BE2C (cell line): ENCODE measurements at regions not wholly inside any gene's neighbourhood (a gene's known extent, or its start where the extent isn't known, plus 50 kb on each side); places are given as distances from the start of the nearest gene placed in this dataset.

Experiments
- DNase-seq: peaks from one replicate; pipeline ENCODE4 v3.0.0-alpha.2; 2020
- H3K27me3 ChIP-seq: fragments of 250-450 bp; sonication (Bioruptor Pico); 2 replicates; pipeline ENCODE4 v1.5.1; 2020; ENCODE audit warnings: mild to moderate bottlenecking
- H3K36me3 ChIP-seq: fragments of 250-450 bp; sonication (Bioruptor Pico); 2 replicates; pipeline ENCODE4 v1.5.1; 2020; ENCODE audit warnings: mild to moderate bottlenecking
- H3K4me1 ChIP-seq: fragments of 250-450 bp; sonication (Bioruptor Pico); 2 replicates; pipeline ENCODE4 v1.5.1; 2020
- H3K4me3 ChIP-seq: 2 replicates; pipeline ENCODE4 v1.5.1; 2011; ENCODE audit warnings: low read depth, low read length
- H3K9me3 ChIP-seq: fragments of 250-450 bp; sonication (Bioruptor Pico); 2 replicates; pipeline ENCODE4 v1.5.1; 2020
- TF ChIP-seq, protein P1 (sequence below): IDR thresholded peaks from 2 replicates; pipeline ENCODE4 v1.5.1; 2012; ENCODE audit warnings: mild to moderate bottlenecking, low read depth, low read length

DNA sequence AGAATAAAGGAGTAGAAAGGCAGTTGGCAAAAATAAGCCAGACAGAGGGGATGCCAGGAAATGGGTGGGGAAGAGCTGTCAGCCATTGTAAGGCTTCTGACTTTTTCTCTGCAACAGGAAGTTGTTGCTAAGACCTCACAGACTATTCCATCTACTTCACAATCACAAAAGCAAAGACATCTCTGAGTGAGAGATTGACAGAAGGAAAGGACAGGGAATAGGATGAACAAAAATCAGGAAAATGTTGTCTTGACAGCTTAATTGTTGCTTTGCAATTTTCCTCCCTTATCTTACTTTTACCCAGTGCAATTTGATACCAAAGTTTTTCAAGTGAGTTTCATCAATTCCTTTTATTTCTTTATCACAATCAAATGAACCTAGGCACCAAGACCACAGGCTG lies 291.2 kb downstream of the CBLN4 start:
- DNase-seq, result no peak
- Histone ChIP-seq H3K9me3 (no peaks in the 10 kb centered on the region), H3K36me3 (no peaks in the 10 kb centered on the region), H3K4me3 (no peak overlapping the region), H3K27me3 (no peaks in the 10 kb centered on the region), H3K4me1 (no peaks in the 10 kb centered on the region)
- TF ChIP-seq, protein P1, sequence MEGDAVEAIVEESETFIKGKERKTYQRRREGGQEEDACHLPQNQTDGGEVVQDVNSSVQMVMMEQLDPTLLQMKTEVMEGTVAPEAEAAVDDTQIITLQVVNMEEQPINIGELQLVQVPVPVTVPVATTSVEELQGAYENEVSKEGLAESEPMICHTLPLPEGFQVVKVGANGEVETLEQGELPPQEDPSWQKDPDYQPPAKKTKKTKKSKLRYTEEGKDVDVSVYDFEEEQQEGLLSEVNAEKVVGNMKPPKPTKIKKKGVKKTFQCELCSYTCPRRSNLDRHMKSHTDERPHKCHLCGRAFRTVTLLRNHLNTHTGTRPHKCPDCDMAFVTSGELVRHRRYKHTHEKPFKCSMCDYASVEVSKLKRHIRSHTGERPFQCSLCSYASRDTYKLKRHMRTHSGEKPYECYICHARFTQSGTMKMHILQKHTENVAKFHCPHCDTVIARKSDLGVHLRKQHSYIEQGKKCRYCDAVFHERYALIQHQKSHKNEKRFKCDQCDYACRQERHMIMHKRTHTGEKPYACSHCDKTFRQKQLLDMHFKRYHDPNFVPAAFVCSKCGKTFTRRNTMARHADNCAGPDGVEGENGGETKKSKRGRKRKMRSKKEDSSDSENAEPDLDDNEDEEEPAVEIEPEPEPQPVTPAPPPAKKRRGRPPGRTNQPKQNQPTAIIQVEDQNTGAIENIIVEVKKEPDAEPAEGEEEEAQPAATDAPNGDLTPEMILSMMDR, result no peak

DNA sequence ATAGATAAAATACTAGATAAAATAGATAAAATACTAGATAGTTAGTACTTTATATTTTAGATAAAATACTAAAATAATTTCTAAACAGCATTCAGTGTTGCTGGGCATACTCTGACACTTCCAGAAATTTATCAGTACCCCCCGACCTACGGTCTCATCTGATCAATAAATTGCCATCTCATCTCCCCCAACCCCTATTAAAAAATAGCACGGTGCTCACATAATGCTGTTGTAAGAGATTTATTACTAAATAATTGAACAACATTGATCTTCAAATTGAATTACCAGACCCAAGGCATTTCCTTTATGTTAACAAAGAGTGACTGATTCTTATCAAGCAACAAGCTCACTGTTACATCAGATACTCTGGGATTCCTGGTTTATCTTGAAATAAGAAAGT lies 300.9 kb downstream of the CBLN4 start:
- DNase-seq, result no peak
- TF ChIP-seq, protein P1, result no peak
- Histone ChIP-seq H3K4me1 (no peaks in the 10 kb centered on the region), H3K36me3 (no peaks in the 10 kb centered on the region), H3K27me3 (no peaks in the 10 kb centered on the region), H3K4me3 (no peak overlapping the region), H3K9me3 (no peaks in the 10 kb centered on the region)

DNA sequence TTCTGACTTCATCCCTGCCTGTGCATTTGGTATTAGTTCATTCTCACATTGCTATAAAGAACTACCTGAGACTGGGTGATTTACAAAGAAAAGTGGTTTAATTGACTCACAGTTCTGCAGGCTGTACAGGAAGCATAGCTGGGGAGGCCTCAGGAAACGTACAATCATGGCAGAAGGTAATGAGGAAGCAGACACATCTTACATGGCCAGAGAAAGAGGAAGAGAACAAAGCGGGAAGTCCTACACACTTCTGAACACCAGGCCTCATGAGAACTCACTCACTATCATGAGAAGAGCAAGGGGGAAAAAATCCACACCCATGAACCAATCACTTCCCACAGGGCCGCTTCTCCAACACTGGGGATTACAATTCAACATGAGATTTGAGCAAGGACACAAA lies 303.9 kb downstream of the CBLN4 start:
- Histone ChIP-seq H3K4me3 (no peak overlapping the region), H3K27me3 (no peaks in the 10 kb centered on the region), H3K36me3 (no peaks in the 10 kb centered on the region), H3K9me3 (no peaks in the 10 kb centered on the region), H3K4me1 (no peaks in the 10 kb centered on the region; the same call in 1 of the 2 replicates)
- TF ChIP-seq, protein P1, result no peak
- no peak for DNase-seq

DNA sequence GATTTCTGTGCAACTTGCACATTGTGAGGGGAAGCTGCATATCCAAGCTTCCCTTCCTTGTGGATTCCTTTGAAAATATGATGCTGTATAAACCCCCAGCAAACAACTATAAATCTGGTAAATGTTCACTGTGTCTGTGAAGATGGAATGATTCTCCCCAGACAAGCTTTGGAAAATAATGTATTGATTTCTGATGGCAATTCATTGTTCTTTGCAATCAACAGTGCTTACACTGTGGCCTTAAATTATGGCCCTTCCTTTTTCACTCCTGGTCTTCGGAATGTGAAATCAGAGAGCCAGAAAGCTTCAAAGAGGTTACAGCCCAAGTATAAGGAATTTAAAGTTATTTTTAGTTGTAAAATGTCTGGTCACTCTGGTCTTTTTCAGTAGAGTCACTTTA lies 308.8 kb downstream of the CBLN4 start:
- H3K4me1 ChIP-seq, result peaks cover 3% of the 10 kb centered on the region
- H3K27me3 ChIP-seq, result no peaks in the 10 kb centered on the region
- TF ChIP-seq, protein P1, result no peak
- DNase-seq, result no peak
- H3K4me3 ChIP-seq, result no peak overlapping the region
- no peaks in the 10 kb centered on the region for H3K36me3 ChIP-seq
- H3K9me3 ChIP-seq, result no peaks in the 10 kb centered on the region

DNA sequence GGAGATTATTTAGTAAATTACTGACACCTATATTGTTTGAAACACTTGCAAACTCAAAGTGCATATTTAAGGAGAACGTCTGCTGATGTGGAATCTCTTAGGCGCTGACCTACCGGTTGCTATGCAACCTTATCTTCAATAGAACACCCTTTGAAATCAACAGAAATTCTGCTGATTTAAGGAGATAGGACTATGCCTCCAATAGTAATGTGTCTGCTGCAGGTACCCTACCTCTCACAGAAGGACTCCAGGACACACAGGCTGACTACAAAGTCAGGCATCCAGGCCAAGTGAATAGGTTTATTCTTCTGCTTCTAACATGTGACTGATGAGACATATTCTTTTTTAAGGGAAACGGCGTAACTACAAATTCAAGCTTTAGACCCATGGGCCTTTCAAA lies 311.7 kb downstream of the CBLN4 start:
- Histone ChIP-seq H3K36me3 (no peaks in the 10 kb centered on the region), H3K4me1 (peaks cover 3% of the 10 kb centered on the region), H3K9me3 (no peaks in the 10 kb centered on the region), H3K4me3 (no peak overlapping the region), H3K27me3 (no peaks in the 10 kb centered on the region)
- DNase-seq, result no peak
- TF ChIP-seq, protein P1, result no peak

DNA sequence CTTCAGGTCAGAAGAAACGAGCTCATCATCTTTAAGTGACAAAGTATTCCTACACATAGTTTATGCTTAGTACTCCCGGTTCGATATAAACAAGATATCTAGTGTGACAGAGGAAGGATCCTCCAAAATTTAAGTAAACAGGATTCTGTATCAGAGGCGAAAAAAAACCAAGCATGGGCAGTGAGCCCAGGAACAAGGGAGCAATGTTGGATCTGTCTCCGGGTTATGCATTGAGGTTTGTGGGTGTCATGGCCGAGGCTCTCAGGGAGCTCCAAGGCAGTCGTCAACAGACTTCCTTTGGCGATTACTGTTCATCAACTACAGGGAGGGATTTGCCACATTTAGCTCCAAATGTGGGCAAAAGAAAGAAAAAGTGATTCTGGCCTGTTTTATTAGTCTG lies 319.5 kb downstream of the CBLN4 start:
- DNase-seq, result no peak
- no peaks in the 10 kb centered on the region; the same call in 1 of the 2 replicates for H3K4me1 ChIP-seq
- H3K9me3 ChIP-seq, result no peaks in the 10 kb centered on the region
- H3K36me3 ChIP-seq, result no peaks in the 10 kb centered on the region
- TF ChIP-seq, protein P1, result no peak
- no peaks in the 10 kb centered on the region for H3K27me3 ChIP-seq
- H3K4me3 ChIP-seq, result no peak overlapping the region
